GM21515 (cell line): ENCODE measurements at regions not wholly inside any gene's neighbourhood (a gene's known extent, or its start where the extent isn't known, plus 50 kb on each side); places are given as distances from the start of the nearest gene placed in this dataset.

Experiments
- ATAC-seq: cut with Tn5 transposase; IDR thresholded peaks from one replicate; pipeline ENCODE4 v1.9.1; 2021; ENCODE audit not compliant: unreplicated experiment

GRCh38 chr4:24666316-24666715 is 82.0 kb upstream of the DHX15 start:
- ATAC-seq = no peak

- no peak for ATAC-seq
Observed at GRCh38 chr4:24666816-24667477, 82.6 kb upstream of the DHX15 start.

GRCh38 chr4:24668956-24669355 is 84.6 kb upstream of the DHX15 start:
- ATAC-seq = no peak

GRCh38 chr4:24669751-24670150 is 85.4 kb upstream of the DHX15 start:
- no peak for ATAC-seq

GRCh38 chr4:24671849-24672248 is 87.5 kb upstream of the DHX15 start:
- ATAC-seq = no peak

- ATAC-seq = no peak
Observed at GRCh38 chr4:24672880-24673279, 88.5 kb upstream of the DHX15 start.

GRCh38 chr4:24674279-24674678 is 89.9 kb upstream of the DHX15 start:
- no peak for ATAC-seq

- ATAC-seq = no peak
Observed at GRCh38 chr4:24675721-24676389, 91.5 kb upstream of the DHX15 start.

- no peak for ATAC-seq
Observed at GRCh38 chr4:24677909-24678308, 93.6 kb upstream of the DHX15 start.

GRCh38 chr4:24680746-24681448 is 96.5 kb upstream of the DHX15 start:
- ATAC-seq = no peak

GRCh38 chr4:24683116-24683515 is 98.8 kb upstream of the DHX15 start:
- no peak for ATAC-seq

GRCh38 chr4:24686866-24687692 is 102.7 kb upstream of the DHX15 start:
- no peak for ATAC-seq

GRCh38 chr4:24688453-24688852 is 104.1 kb upstream of the DHX15 start:
- ATAC-seq = no peak

- no peak for ATAC-seq
Observed at GRCh38 chr4:24689212-24689611, 104.9 kb upstream of the DHX15 start.

- no peak for ATAC-seq
Observed at GRCh38 chr4:24690436-24690835, 104.9 kb upstream of the SOD3 start.

- no peak for ATAC-seq
Observed at GRCh38 chr4:24693636-24694035, 101.7 kb upstream of the SOD3 start.

- no peak for ATAC-seq
Observed at GRCh38 chr4:24700118-24700517, 95.3 kb upstream of the SOD3 start.

GRCh38 chr4:24701683-24702082 is 93.7 kb upstream of the SOD3 start:
- ATAC-seq = no peak

- no peak for ATAC-seq
Observed at GRCh38 chr4:24702281-24702680, 93.1 kb upstream of the SOD3 start.

GRCh38 chr4:24703298-24703697 is 92.1 kb upstream of the SOD3 start:
- ATAC-seq = no peak

GRCh38 chr4:24704149-24704548 is 91.2 kb upstream of the SOD3 start:
- ATAC-seq = no peak
